Inflammatory macrophage treated with lipopolysaccharide for 4 hours (primary cell): ENCODE measurements at regions not wholly inside any gene's neighbourhood (a gene's known extent, or its start where the extent isn't known, plus 50 kb on each side); places are given as distances from the start of the nearest gene placed in this dataset.
"Not testable (repeated sequence)": the region's sequence is repeated elsewhere in the genome, so short reads cannot be mapped to it uniquely, and the experiment has no call there.

Source experiments
- DNase-seq: peaks from one replicate; pipeline ENCODE4 v3.0.0-alpha.2; 2020

DNA sequence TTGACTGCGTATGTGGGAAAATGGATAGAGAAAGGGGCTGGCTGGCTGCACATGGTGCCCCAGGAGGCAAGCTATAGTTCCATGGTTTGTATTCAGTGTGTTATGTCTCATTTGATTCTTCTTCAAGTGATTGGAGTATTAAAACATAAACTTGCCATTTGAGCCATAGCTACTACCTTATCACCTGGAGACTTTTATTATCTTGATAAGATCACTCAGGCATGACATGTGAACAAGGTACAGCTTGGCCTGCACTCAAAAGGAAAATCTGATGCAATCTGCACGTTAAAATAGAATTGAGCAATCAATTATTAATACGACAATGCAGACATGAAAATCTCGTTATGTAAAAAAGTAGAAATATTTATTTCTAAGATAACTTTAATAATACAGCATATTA is 116.9 kb downstream of the RND3 start:
- no peak for DNase-seq

- no peak for DNase-seq
Measured at GRCh38 chr2:150369862-150370261, 117.6 kb downstream of the RND3 start.

DNA sequence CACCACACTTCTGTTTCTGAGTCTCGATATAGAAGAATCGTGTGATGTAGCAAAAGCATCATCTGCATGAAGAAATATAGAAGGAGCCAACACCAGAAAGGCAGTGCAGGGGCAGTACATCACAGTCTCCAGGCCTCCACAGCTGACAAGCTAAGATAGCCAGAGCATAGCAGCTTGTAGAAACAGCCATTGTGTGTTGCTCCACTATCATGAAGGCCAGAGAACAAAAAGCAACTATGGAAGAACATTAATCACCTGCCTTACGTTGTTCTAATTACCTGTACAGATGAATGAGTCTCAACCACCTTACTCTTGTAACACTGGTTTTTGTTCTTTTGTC is 129.0 kb downstream of the RND3 start:
- DNase-seq, result no peak

- peak; percentile 7 for DNase-seq
Measured at GRCh38 chr2:150357770-150358467, 129.5 kb downstream of the RND3 start.

DNA sequence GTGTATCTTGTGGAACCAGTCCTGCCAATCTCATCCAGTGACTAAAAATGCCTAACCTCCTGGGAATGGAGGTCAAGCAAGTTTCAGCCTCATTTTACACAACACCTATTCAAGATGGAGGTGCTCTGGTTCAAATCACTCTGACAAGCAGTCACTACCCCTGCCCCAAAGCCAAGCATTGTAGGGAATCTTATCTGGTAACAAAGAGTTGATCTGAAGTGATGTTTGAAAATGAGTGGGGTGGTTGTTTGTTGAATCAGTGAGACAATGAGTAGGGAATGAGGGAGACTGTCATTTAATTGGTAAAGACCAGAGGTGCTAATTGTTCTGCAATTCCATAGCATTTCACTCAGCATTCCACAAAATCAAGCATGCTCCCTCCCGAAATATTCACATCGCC is 132.0 kb downstream of the RND3 start:
- no peak for DNase-seq

GRCh38 chr2:150353376-150353775 is 134.1 kb downstream of the RND3 start:
- DNase-seq, result no peak

DNA sequence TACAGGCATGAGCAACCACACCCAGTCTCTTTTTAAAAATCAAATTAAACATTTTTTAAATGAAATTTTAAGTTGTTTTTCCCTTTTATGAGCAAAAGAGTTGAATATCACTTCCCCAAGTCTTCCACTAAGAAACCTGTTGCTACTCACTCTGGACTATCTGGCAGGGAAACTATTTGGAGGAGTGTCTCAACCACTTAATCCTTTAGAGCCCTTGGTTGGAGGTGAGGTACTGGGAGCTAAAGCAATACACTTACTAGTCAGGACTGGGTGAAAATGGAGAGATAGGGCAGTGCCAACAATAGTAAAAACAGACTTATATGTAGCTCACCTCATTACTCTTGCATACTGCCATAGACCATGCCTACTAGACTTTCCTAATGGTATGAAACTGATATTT is 135.5 kb downstream of the RND3 start:
- no peak for DNase-seq

DNA sequence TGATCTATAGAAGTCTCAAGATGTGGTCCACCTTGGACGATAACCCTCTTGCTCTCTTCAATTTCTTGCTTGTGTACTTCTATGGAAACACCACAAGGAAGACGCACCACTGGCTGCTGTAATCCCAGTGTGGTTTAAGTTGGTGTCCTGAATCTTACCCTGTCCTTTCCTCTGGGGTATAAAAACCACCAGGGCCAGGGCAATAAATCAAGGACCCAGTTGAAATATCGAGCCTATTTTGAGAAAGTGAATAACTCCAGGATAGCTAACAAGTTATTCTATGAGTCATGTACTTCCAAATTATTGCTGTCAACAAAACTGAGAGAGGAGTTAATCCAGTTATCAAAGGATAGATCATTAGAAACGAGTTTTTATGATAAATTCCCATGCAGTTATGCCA is 137.0 kb downstream of the RND3 start:
- DNase-seq, result no peak

DNA sequence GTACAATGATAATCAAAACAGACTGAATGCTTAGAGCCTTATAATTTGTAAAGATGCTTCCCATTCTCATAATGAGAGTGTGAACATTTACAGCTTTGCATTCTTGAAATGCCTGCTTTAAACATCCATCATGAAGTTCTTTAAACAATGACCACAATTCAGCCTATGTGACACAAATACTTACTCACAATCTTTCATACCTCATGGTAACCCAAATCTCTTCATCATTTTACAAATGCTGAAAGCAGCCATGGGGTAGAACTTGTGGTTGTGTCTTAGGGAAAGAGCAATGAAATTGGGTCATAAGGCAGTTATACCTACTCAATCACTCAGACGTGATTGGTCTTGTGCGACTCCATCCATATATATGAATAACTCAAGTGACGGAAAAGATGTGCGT is 140.7 kb downstream of the RND3 start:
- DNase-seq, result no peak

DNA sequence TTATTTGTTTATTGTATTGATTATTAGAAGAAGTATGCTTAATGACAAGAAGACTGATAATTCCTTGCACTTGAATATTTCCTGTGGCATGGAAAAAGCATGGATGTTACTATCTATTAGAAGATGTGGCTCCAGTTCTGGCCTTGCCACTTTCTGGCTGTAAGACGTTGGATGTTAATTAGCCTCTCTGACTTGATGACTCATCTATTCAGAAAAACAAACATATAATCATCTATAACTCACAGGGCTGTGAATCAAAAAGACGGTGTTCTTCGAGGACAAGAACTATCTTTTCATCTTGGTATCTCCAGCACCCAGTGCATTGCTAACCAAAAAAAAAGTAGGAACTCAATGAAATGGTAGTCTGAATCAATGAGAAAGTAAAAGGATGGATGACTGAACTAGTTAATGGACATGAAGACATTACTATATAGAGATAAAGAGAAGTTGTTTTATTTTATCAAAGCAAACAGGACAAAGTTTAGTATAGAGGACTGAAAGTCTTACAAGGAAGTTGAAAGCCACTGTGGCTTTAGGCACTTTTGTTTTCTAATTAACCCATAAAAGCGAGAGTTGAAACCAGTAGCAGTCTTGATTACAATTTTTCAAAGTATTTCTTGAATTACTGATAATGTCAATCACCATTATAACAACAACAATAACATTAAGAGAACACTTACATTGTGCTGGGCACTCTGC is 145.3 kb downstream of the RND3 start:
- DNase-seq, result no peak

- DNase-seq, result no peak
Measured at GRCh38 chr2:150339951-150340350, 147.5 kb downstream of the RND3 start.

GRCh38 chr2:150339282-150339681 is 148.2 kb downstream of the RND3 start:
- DNase-seq, result no peak

DNA sequence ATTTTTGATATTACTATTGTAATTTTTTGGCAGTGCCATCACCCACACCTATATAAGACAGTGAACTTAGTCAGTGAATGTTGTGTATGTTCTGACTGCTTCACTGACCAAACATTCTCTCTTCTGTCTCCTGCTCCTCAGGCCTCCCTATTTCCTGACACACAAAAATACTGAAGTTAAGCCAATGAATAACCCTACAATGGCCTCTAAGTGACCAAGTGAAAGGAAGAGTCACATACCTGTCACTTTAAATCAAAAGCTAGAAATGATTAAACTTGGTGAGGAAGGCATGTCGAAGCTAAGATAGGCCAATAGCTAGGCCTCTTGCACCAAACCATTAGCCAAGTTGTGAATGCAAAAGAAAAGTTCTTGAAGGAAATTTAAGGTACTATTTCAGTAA is 151.9 kb downstream of the RND3 start:
- no peak for DNase-seq

DNA sequence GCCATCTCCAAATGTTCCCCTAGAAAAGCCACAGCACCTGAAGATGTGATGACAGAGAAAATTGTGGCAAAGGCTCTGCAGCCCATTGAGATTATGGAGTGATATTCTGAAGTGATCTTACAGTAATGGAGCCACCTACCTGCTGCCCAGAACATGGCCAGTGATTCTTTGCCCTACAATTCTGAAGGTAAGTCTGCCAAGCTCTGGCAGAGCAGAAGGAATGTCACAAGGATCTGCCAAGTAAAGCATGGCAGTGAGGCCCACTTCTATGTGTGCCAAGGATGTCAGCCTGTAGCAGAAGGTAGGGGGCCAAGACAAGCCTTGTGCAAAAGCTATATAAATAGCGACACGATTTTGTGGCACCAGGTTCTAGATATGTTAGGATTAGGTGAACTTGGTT is 155.1 kb downstream of the RND3 start:
- DNase-seq, result no peak

DNA sequence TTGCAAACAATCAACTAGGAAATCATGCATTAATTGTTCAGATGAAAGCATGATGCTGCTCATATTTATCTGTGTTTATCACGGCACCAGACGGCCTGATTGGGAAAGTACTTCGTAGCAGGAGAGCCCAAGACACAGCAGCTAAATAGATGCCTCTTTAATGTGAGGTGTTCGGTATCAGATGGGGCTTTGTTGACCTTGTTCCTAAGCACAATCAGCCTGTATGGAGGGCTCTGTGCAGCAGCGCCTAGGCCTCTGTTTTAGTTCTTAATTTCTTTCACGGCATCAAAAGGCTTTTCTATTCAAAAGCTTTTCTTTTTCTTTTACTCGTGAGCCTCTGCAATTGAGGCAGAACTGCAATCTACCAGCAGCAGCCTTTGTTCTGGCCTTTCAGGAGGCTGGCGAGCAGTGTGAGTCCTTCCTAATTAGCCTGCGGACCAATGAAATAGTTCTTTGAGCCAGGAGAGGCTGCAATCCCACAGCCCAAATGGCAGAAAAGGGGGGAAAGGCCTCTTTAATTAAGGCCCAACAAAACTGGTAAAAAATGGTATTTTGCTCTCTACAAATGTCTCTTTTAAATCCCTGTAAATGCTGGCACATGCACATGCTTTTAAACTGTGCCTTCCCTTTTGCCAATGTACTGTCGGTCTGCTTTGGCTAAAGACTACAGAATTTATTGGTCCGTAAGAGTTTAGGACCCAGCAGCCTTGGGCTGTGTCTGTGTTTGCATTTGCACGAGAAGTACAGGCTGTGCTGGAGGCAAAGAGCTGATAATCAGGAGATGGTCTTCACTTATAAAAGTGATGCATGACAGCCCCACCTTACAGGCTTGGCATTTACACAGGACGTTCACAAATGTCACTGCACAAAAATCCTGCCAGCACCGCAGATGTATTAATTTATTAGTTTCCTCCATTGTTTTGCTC is 159.6 kb downstream of the RND3 start:
- DNase-seq, result no peak

DNA sequence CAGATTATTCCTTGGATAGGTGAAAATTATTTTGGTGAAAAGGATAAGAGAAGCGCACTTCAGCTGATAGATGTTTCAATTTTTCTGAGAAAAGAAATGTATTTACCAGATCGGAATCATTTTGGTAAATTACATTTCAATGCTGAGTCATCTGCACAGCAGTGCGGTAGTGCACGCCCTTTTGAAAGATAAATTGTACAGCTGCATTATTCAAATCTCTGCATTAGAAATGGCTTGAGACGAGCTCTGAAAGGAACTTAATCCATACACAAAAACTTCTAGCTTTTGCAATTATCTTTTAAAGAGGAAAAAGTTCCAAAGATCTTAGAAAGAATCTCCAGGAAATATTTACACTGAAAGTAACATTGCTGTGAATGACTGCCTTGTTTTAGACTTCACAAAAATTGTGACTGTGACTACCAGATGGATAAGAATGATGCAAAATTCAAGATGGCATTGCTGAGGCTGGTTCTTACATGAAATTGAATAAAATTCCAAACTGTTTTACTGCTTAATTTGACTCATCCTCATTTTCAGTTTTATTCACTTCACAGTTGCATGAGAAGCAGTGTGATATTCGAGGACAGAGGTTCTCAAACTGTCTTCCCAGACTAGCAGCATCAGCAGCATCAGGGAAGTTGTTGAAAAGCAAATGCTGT is 161.7 kb downstream of the RND3 start:
- no peak for DNase-seq

DNA sequence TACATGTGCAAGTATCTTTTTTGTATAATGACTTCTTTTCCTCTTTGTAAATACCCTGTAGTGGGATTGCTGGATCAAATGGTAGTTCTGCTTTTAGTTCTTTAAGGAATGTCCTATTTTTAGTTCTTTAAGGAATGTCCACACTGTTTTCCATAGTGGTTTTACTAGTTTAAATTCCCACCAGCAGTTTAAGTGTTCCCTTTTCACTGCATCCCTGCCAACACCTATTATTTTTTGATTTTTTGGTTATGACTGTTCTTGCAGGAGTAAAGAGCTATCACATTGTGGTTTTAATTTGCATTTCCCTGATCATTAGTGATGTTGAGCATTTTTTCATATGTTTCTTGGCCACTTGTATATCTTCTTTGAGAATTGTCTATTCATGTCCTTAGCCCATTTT is 164.4 kb downstream of the RND3 start:
- DNase-seq, result not testable (repeated sequence)

DNA sequence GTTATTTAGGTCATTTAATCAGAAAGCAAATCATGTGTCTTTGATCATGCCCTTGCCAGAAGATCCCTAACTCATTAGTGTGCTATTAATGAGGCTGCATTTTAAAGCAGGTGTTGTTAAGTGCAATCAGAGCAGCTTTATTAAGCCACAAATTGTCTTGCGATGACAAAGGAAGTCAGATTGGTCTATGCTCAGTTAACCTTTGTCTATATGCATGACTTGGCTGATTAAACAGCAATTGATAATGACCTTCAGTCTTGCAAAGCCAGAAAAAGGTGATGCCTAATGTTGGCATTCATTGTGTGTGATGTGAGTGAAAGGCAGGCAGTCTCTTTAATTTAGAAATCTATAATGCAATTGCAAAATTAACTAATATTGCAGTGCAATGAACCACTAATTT is 166.9 kb downstream of the RND3 start:
- no peak for DNase-seq

GRCh38 chr2:150319658-150320555 is 167.6 kb downstream of the RND3 start:
- no peak for DNase-seq

GRCh38 chr2:150319085-150319484 is 168.4 kb downstream of the RND3 start:
- no peak for DNase-seq

DNA sequence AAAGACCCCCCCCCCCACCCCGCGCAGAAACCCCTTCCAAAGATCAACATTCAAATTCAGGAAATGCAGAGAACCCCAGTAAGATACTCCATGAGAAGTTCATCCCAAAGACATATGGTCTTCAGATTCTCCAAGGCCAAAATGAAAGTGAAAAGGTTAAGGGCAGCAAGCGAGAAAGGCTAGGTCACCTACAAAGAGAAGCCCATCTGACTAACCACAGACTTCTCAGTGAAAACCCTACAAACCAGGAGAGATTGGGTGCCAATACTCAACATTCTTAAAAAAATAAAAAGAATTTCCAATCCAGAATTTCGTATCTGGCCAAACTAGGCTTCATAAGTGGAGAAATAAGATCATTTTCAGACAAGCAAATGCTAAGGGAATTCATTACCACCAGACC is 175.2 kb downstream of the RND3 start:
- no peak for DNase-seq
